ENCODE measurements at regions not wholly inside any gene's neighbourhood (a gene's known extent, or its start where the extent isn't known, plus 50 kb on each side); places are given as distances from the start of the nearest gene placed in this dataset.

- TF ChIP-seq CTCF (IDR thresholded peaks at IDR 0.05) (no peak), POLR2AphosphoS5 (IDR thresholded peaks at IDR 0.05) (no peak), EP300 (IDR thresholded peaks at IDR 0.05; ENCODE audit: low read depth) (no peak), POLR2A (IDR thresholded peaks at IDR 0.05) (no peak)
Observed at GRCh38 chr12:90896164-90896563, 58.8 kb downstream of the CCER1 start.

Data from transverse colon (tissue), 4 donors.